GM21737 (cell line): ENCODE measurements at regions not wholly inside any gene's neighbourhood (a gene's known extent, or its start where the extent isn't known, plus 50 kb on each side); places are given as distances from the start of the nearest gene placed in this dataset.

Experiments
- ATAC-seq: cut with Tn5 transposase; IDR thresholded peaks from one replicate; pipeline ENCODE4 v1.9.1; 2021; ENCODE audit warnings: mild to moderate bottlenecking, moderate library complexity; ENCODE audit not compliant: unreplicated experiment

DNA sequence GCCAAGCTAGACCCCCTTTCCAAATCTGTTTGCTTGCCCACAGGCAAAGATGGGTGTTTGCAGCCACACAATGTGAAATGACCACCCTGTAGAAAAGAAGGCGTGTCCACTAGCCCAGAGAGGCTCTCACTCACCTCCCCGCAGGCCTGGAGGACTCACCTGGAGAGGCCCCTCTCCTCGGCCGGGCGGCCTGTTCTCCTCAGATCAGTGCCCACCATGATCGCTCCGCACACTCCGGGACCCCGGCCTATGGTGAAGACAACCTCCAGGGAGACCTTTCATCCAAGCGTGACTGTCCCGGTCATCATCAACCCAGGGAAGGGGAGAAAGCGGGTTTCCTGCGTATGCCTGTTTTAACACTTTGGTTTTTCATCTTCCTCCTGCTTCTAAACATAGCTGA lies 328.7 kb upstream of the SALL3 start:
- ATAC-seq = no peak

DNA sequence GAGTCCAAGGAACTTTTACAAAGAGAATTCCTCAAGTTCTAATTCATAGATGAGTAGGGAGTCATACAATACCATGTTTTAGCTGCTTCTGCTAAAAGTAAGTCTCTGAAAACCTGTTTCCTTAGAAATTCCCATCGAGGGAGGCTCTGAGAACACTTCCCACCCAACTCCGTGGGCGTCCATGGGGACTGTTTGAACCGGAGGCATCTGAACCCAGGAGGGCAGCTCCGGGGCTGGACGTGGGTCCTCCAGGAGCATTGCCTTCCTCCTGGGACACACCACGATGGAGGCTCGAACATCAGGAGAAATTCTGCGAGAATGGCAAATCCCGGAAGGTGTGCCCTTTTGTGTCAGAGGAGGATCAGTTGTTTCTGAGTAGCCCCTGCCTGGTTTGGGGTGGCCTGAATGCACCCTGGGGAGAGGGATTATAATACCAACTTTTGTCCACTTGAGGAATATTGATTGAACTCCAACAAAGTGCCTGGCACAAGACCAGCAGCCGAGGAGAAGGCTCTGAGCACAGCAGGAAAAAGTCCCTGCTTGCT lies 327.5 kb upstream of the SALL3 start:
- ATAC-seq = no peak

DNA sequence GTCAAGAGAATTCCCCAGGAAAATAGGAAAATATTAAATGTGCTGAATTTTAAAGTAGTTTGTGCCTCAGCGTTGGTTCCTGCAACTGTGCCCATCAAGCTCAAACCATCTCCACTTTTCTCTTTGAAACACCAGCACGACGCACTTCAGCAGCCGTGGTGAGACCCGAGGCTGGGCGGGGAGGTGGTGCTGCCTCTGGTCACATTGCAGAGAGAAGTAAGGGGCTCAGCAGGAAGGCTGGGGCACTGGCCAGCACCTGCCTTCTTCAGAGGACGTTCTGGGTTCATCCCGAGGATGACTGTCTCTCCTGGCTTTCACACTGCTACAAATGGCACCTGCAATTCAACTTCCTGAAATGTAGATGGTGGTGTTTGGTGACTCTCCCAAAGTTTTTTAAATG lies 323.7 kb upstream of the SALL3 start:
- ATAC-seq = no peak

DNA sequence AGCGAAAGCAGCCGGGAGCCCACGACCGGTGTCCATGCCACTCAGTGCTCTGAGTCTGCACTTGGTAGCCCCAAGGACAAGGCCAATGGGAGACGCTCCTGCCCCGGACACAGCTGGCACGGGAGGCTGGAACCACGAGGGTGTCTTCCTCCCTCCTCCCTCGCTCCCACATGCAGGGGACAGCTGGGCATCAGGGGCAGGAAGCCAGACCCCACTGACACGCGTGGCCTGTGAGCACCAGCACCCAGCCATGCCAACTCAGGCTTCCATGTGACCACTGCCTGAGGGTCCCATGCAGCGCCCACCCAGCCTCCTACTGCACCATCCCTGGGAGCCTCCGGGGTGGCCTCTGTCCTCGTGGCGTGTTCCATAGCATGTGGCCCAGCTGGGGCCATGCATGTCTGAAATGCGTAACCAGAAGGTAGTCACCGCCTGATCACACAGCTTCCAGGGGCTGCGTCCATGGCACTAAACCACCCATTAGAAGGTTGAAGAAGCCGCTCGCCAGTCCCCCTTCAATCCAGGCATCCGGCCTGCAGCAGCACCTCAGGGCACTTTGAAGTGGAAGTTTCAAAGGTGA lies 323.2 kb upstream of the SALL3 start:
- no peak for ATAC-seq

DNA sequence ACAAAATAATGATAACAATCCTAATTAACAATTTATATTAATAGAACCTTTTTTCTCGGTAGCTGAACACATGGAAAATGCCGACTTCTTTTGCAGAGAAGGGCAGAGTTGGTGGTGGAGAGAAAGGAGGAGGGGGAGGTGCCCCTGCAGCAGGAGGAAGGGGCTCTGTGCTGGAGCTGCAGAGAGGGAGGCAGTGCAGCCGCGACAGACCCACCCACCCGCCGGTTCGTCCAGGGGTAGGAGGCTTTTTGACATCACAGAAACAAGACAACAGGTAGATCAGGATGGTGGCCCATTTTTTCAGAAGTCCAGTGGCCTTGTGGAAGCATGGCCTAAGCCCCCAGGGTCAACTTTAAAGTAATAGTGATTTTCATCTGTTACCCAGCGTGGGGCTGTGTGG lies 321.1 kb upstream of the SALL3 start:
- ATAC-seq = no peak

DNA sequence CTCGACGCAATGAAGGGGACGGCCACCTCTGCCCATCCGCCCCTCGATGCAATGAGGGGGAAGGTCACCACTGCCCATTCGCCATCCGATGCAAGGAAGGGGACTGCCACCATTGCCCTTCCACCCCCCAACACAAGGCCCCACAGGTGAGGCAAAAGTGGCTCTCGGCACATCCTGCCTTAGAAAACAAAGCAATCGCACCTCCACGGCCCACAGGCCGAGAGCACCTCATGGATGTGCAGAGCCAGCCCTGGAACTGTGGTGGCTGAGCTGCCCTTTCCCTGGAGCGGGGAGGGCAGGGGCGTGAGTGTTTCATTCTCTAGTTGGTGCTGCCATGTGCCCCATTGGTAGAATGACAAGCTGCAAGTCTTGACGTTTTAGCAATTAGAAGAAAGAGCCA lies 320.6 kb upstream of the SALL3 start:
- no peak for ATAC-seq

GRCh38 chr18:78659748-78660147 lies 319.9 kb upstream of the SALL3 start:
- ATAC-seq = no peak

GRCh38 chr18:78660311-78660710 lies 319.3 kb upstream of the SALL3 start:
- no peak for ATAC-seq

DNA sequence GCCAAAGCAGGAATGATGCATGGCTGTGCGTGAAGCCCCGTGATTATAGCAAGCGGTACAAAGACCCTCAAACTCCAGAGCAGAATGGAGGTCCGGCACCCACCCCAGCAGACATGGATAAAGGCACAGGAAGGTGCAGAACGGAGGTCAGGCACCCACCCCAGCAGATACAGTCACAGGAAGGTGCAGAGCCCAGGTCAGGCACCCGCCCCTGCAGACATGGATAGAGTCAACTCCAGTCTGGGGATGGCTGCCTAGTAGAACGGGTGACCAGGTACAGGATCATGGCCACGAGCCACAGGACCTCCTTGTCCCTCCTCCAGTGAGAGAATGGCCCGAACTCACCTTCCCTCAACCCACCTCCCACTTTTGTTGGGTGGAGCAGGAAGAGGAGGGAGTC lies 318.3 kb upstream of the SALL3 start:
- ATAC-seq = no peak

- ATAC-seq = no peak
Measured at GRCh38 chr18:78662879-78663278, 316.7 kb upstream of the SALL3 start.

DNA sequence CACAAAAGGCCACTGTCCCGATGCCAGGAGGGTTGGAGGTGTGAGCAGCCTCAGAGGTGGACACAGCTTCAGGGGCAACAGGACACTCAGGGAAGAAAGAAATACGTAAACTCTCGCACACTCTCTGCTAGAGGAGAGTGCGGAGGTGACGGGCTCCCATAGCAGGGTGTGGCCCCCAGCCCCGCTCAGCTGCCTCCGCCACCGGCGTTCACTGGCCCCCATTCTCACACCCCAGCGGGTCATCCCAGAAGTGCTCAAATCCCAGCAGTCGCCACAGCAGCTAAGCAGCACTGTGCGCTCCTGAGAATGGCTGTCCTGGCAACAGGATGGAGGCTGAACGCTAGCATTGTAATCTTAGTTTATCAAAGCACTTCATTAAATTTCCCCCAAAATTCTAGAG lies 315.6 kb upstream of the SALL3 start:
- ATAC-seq = no peak

DNA sequence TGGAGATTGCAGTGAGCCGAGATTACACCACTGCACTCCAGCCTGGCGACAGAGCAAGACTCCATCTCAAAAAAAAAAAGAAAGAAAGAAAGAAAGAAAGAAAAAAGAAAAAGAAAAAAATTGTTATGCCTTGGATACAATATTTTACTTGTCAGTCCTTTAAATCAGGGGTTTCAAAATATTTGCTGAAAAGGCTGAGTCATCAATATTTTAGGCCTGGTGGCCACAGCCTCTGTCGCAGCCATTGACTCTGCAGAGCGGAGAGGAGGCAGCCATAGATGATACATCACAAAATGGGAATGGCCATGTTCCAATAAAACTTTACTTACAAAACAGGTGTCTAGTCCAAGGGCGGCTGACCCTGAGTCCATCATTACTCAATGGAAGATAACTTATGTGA lies 314.8 kb upstream of the SALL3 start:
- ATAC-seq = no peak

DNA sequence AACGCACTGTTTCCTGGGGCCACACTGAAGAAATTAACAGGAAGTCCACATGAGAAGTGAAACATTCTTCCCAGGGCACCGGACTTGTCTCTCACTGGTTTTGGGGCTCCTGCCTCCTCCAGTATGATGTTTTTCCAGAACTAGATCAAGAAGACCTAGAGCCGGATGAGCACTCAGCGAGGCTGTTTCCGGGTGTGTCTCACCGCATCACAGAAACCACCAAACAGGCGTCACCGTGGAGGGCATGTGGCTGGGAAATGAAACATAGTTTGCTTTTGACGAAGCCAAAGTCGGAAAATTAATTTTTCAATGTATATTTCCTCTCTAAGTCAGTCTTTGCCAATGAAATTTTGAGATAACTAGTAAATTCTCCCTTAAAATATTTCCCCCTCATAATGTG lies 314.0 kb upstream of the SALL3 start:
- ATAC-seq = no peak

DNA sequence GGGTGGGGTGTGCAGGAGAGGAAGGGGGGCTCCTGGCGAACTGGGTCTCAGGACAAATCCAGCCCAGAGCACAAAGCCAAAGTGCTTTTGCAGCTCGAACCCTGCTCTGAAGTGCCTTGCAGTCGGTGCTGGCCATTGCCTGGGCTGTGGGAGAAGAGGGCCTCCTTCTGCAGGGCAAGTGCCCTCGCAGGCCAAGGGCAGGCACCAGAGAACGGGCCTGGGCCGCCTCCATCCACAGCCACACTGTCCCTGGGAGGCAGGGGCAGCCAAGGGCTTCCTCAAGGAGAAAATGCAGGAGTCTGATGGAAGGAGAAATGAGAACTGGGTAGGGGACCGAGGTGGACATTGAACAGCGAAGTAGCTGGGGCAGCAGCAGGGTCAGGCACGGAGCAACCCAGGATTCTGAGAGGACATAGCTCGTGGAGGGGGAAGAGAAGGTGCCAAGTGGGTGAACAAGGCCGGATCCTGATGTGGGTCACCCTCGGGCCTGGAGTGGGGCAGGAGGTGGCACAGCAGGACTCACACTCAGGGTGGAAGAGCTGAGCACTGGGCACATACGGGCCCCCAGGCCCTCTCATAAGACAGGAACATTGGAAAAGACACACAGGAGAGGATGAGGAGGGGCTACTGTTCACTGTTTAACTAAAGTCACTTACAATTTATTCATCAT lies 312.8 kb upstream of the SALL3 start:
- ATAC-seq = no peak

DNA sequence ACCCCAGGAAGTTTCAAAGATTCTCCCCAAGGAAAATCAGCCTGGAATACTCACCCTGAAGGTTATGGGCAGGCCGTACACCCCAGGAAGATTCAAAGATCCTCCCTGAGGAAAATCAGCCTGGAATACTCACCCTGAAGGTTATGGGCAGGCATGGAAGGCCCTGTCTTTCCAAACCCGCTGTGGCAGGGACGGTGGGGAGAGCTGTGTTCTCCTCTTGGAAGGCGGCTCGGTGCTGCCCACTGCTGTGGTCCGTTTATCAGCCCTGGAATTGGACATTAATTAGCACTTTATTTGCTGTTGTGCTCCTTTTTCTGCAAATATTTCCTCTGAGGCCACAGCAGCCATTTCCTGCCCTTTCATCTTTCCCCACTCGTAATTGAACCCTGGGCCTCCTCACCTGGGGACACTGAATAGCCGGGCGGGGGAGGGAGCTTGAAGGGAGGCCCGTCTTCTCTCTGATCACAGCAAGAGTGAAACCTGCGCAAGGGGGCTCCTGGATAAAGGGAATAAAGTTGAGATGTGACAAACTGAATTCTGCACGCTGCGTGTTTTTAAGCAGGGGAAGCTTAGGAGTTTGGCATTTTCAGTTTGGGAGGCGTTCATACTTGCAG lies 308.7 kb upstream of the SALL3 start:
- no peak for ATAC-seq

DNA sequence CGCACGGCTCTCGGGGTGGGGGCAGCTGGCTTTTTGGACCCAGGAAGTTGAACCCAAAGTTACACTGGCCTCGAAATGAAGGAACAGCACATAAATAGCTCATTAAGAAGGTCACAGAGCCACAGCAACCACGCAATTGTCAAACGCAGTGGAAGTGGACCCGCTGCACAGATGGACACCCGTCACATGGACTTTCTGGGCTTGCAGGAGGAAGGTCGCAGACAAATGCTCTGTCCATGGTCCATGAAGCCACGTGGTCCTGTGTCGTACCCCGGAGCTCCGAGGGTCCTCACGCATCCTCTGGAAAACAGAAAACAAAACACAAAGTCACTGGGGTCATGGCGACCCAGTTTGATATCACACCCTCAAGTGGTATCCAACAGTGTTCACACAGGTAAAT lies 308.1 kb upstream of the SALL3 start:
- ATAC-seq = no peak

DNA sequence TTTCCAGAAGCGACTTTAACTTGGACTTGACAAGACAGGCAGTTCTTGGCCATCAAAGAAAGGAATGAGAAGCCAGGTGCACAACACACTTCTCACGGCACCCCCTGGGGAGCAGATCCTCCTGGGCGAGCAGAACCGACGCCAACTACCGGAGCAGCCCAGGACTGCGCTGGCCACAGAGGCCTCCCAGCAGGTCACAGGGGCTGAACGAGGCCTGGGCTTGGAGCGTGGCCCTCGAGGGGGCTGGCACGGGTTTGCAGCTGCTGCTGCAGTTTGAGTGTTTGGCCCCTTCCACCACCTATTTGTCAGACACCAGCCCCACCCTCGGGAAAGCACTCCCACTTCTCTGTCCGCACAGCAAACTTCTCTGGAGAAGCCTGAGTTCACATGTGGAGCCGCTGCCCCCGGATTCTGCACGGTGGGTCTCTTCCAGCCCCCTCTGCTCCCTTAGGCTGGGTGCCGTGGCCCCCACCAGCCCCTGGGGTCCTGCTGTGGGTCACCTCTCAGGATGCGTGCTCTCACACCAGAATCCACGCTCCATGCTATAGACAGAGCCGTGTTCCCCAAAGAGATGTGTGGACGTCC lies 306.7 kb upstream of the SALL3 start:
- no peak for ATAC-seq

DNA sequence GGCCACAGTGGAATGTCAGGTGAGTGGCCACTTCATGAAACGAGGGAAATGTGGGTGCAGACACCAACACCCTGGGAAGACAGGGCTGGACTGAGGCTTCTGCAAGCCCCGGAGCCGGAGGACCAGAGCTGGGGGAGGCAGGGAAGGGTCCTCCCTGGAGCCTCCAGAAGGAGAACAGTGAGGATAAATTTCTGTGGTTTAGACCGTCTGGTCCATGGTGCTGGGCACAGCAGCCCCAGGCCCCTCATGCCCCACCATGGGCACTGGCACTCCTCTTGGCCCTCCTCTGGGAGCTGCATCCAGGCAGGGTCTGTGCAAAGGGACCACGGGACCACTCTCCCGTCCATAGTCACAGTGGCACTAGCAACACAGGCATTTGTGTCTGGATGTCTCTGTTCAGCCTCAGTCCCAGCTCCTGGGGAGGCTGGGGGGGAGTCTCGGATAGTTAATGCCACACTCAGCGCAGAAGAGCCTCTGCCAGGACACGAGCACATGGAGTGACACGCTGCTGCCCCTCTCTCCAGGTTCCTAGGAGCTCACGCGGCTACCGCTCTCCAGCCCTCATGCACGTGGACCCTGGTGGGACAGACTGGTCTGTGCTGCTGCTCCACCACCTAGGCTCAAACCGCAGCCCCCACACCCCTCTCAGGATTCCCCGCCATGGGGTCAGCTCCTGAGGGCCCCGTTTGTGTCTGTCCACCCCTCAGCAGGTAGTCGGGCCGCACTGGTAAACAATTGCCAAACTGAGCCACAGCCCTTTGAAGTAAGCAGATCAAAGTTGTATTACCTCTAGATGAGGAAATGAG lies 305.9 kb upstream of the SALL3 start:
- no peak for ATAC-seq

GRCh38 chr18:78675231-78675630 lies 304.4 kb upstream of the SALL3 start:
- no peak for ATAC-seq

DNA sequence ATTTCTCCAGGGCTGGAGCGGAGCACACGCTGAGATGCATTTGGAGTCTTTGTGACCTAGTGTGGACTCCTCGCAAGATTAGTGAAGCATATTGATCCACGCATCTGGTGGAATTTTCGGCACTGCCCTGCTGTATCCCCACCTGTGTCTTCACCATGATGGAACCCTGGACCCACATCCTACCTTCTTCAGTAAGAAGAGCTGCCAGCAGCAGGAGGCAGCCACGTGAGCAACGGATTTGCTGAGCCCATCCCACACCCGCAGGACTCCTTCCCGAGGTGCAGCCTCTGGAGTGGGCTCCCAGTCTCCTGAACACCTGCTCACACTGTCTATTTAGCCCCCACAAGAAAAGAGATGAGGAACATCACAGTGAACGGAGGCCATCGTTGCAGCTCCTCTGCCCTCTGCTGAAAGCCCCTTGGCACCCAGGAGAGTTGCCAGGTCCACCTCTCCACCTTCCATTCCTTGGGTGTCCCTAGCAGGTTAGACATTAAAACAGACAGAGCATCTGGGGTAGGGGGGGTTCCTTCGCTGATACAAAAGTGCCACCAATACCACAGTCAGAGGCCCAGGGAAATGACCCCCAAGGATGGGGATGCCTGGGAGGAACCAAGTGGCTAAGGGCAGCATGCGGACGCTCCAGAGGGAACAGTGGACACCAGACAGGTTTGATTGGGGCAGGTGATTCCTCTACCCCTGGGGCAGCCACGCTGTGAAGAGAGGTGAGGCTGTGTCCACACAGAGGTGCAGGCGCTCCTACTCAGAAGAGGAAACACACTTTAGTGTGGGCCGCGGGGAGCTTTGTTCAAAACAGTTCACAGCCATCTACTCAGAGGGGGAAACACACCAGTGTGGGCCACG lies 302.8 kb upstream of the SALL3 start:
- ATAC-seq = no peak
